Testis (tissue), 2 donors: ENCODE measurements at regions not wholly inside any gene's neighbourhood (a gene's known extent, or its start where the extent isn't known, plus 50 kb on each side); places are given as distances from the start of the nearest gene placed in this dataset.

ENCODE experiments used
- CTCF ChIP-seq, 3 experiments: fragments of 450-650 bp in 2 of 3; fragments of 200-600 bp in 1 of 3; sonication (generic) in 1 of 3; IDR thresholded peaks; one replicate each; pipeline ENCODE4 v1.5.1; 2016 to 2019; ENCODE audit warnings: antibody characterized with exemption in 3 of 3, mild to moderate bottlenecking in 2 of 3, moderate library complexity in 1 of 3
- POLR2A ChIP-seq: fragments of 450-650 bp; IDR thresholded peaks from one replicate; pipeline ENCODE4 v1.6.1; 2017; ENCODE audit warnings: antibody characterized with exemption, mild to moderate bottlenecking, moderate library complexity

GRCh38 chr11:39442177-39442576, 2017.3 kb downstream of the LRRC4C start:
- TF ChIP-seq CTCF (IDR thresholded peaks at IDR 0.05) (no peak), POLR2A (no peak)
